ENCODE measurements at regions not wholly inside any gene's neighbourhood (a gene's known extent, or its start where the extent isn't known, plus 50 kb on each side); places are given as distances from the start of the nearest gene placed in this dataset.

- no peak for DNase-seq (ENCODE audit: low read depth in 2 of 3, low spot score in 1 of 3)
Measured at GRCh38 chr12:34289431-34290380, 267.4 kb downstream of the ALG10 start.

DNA sequence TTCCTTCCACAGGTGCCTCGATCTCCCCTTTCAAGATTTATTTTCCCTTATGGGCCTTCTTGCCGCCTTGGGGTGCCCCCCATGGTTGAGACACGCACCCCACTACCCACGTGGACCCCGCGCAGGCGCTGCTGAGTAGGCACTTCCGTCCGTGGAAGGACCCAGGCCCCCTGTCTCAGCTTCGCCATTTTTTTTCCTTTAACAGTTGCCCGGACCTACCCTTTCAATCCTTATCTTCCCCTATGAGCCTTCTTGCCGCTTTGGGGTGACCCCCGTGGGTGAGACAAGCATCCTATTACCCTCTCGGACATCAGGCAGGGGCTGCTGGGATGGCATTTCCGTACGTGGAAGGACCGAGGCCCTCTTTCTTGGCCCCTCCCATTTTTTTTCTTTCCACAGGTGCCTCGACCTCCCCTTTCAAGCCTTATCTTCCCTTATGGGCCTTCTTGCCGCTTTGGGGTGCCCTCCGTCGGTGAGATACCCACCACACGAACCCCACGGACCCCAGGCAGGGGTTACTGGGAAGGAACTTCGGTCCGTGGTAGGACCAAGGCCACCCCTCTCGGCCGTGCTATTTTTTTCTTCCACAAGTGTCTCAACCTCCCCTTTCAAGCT lies 268.2 kb downstream of the ALG10 start:
- DNase-seq (ENCODE audit: low read depth in 2 of 3, low spot score in 1 of 3) = no peak

DNA sequence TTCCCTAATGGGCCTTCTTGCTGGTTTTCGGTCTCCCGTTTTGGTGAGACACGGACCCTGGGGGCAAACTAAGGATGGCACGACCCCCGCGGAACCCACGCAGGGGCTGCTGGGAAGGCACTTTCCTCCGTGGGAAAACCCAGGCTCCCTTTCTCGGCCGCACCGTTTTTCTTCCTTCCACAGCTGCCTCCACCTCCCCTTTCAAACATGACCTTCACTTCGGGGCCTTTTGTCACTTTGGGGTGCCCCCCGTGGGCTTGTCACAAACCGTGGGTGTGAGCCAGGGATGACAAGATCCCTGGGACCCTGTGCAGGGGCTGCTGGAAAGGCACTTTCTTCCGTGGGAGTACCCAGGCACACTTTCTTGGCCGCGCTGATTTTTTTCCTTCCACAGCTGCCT lies 268.7 kb downstream of the ALG10 start:
- no peak for DNase-seq (ENCODE audit: low read depth in 2 of 3, low spot score in 1 of 3)

DNA sequence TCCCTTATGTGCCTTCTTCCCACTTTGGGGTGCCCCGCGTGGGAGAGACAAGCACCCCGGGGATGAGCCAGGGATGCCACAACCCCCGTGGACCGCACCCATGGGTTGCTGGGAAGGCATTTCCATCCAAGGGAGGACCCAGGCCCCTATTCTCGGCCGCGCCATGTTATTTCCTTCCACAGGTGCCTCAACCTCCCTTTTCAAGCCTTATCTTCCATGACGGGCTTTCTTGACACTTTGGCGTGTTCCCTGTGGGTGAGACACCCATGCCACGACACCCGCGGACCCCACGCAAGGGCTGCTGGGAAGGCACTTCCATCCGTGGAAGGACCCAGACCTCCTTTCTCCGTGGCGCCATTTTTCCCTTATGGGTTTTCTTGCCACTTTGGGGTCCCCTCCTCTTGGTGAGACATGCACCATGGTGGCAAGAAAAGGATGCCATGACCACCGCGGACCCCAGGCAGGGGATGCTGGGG lies 269.2 kb downstream of the ALG10 start:
- DNase-seq (ENCODE audit: low read depth in 2 of 3, low spot score in 1 of 3) = no peak

DNA sequence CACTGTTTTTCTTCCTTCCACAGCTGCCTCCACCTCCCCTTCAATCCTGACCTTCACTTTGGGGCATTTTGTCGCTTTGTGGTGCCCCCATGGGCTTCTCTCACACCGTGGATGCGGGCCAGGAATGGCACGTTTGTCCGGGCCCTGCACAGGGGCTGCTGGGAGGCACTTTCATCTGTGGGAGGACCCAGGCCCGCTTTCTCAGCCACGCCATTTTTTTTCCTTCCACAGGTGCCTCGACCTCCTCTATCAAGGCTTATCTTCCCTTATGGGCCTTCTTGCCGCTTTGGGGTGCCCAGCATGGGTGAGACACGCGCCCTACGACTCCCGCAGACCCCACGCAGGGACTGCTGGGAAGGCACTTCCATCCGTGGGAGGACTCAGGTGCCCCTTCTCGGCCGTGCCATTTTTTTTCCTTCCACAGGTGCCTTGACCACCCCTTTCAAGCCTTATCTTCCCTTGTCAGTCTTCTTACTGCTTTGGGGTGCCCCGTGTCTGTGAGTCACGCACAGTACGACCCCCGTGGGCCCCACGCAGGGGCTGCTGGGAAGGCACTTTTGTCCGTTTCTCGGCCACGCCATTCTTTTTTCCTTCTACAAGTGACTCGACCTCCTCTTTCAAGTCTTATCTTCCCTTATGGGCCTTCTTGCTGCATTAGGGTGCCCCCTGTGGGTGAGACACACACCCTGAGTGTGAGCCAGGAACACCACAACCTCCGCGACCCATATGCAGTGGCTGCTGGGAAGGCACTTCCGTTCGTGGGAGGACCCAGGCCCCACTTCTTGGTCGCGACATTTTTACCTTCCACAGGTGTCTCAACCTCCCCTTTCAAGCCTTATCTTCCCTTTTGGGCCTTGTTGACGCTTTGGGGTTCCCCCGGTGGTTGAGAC lies 270.7 kb downstream of the ALG10 start:
- DNase-seq (ENCODE audit: low read depth in 2 of 3, low spot score in 1 of 3) = no peak

DNA sequence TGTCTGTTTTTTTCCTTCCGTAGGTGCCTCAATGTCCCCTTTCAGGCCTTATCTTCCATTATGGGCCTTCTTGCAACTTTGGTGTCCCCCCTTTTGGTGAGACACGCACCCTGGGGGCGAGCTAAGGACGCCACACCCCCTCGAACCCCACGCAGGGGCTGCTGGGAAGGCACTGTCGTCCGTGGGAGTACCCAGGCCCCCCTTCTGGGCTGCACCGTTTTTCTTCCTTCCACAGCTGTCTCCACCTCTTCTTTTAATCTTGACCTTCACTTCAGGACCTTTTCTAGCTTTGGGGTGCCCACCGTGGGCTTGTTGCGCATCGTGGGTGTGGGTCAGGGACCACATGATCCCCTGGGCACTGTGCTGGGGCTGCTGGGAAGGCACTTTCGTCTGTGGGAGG lies 271.8 kb downstream of the ALG10 start:
- no peak for DNase-seq (ENCODE audit: low read depth in 2 of 3, low spot score in 1 of 3)

DNA sequence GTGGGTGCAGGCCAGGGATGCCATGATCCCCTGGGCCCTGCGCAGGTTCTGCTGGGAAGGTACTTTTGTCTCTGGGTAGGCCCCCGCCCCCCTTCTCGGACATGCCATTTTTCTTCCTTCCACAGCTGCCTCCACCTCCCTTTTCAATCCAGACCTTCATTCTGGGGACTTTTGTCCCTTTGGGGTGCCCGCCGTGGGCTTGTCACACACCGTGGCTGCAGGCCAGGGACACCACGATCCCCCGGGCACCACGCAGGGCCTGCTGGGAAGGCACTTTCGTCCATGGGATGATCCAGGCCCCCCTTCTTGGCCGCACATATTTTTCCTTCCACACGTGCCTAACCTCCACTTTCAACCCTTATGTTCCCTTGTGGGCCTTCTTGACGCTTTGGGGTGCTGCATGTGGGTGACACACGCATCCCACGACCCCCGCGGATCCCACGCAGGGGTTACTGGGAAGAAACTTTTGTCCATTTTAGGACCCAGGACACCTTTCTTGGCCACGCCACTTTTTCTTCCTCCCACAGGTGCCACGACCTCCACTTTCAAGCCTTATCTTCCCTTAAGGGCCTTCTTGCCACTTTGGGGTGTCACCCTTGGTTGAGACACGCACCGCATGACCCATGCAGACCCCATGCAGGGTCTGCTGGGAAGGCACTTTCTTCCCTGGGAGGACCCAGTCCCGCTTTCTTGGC lies 272.5 kb downstream of the ALG10 start:
- DNase-seq (ENCODE audit: low read depth in 2 of 3, low spot score in 1 of 3) = no peak

- no peak for DNase-seq (ENCODE audit: low read depth in 2 of 3, low spot score in 1 of 3)
Measured at GRCh38 chr12:34295366-34296142, 273.3 kb downstream of the ALG10 start.

DNA sequence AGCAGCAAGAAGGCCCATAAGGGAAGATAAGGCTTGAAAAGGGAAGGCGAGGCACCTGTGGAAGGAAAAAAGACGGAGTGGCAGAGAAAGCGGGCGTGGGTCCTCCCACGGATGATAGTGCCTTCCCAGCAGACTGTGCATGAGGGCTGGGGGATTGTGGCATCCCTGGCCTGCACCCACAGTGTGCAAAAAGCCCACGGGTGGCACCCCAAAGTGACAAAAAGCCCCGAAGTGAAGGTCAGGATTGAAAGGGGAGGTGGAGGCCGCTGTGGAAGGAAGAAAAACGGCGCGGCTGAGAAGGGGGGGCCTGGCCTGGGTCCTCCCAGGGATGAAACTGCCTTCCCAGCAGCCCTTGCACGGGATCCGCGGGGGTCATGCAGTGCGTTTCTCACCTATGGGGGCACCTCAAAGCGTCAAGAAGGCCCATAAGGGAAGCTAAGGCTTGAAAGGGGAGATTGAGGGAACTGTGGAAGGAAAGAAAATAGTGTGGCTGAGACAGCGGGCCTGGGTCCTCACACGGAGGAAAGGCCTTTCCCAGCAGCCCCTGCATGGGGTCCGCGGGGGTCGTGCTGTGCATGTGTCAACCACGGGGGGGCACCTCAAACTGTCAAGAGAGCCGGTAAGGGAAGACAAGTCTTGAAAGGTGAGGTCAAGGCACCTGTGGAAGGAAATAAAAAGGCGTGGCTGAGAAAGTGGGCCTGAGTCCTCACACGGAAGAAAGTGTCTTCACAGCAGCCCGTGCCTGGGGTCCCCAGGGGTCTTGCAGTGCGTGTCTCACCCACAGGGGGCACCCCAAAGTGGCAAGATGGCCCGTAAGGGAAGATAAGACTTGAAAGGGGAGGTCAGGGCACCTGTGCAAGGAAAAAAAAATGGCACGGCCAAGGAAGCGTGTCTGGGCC lies 274.1 kb downstream of the ALG10 start:
- DNase-seq (ENCODE audit: low read depth in 2 of 3, low spot score in 1 of 3) = no peak

DNA sequence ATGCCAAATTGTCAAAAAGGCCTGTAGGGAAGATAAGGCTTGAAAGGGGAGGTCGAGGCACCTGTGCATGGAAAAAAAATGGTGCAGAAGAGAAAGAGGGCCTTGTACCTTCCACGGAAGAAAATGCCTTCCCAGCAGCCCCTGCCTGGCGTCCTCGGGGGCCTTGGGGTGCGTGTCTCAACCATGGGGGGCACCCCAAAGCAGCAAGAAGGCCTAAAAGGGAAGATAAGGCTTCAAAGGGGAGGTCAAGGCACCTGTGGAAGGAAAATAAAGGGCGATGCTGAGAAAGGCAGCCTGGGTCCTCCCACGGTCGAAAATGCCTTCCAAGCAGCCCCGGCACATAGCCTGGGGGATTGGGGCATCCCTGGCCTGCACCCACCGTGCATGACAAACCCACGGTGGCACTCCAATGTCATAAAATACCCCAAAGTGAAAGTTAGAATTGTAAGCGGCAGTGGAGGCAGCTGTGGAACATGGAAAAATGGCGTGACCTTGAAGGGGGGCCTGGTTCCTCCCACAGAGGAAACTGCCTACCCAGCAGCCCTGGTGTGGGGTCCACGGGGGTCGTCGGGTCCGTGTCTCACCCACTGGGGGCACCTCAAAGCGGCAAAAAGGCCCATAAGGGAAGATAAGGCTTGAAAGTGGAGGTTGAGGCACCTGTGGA lies 275.0 kb downstream of the ALG10 start:
- no peak for DNase-seq (ENCODE audit: low read depth in 2 of 3, low spot score in 1 of 3)

- DNase-seq (ENCODE audit: low read depth in 2 of 3, low spot score in 1 of 3) = no peak
Measured at GRCh38 chr12:34297790-34298164, 275.5 kb downstream of the ALG10 start.

- DNase-seq (ENCODE audit: low read depth in 2 of 3, low spot score in 1 of 3) = no peak
Measured at GRCh38 chr12:34298176-34298970, 276.1 kb downstream of the ALG10 start.

GRCh38 chr12:34298971-34299801 lies 276.9 kb downstream of the ALG10 start:
- no peak for DNase-seq (ENCODE audit: low read depth in 2 of 3, low spot score in 1 of 3)

DNA sequence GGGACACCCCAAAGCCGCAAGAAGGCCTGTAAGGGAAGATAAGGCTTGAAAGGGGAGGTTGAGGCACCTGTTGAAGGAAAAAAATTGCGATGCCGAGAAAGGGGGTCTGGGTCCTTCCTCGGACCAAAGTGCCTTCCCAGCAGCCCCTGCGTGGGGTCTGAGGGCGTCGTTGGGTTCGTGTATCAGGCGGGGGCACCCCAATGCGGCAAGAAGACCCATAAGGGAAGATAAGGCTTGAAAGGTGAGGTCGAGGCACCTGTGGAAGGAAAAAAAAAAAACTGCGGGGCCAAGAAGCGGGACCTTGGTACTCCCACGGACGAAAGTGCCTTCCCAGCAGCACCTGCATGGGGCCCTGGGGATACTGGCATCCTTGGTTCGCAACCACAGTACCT lies 277.5 kb downstream of the ALG10 start:
- no peak for DNase-seq (ENCODE audit: low read depth in 2 of 3, low spot score in 1 of 3)

- no peak for DNase-seq (ENCODE audit: low read depth in 2 of 3, low spot score in 1 of 3)
Measured at GRCh38 chr12:34300376-34301250, 278.3 kb downstream of the ALG10 start.

Data from stimulated activated CD4-positive, alpha-beta T cell treated with anti-CD3 and anti-CD28 coated beads, Interleukin-12 subunit alpha, Interleukin-12 subunit beta, amount 100 ng/mL, for 48 hours (primary cell).